GM10248 (cell line): ENCODE measurements at regions not wholly inside any gene's neighbourhood (a gene's known extent, or its start where the extent isn't known, plus 50 kb on each side); places are given as distances from the start of the nearest gene placed in this dataset.

ENCODE experiments used
- CTCF ChIA-PET: fragments of 300-600 bp; sonication (Branson Sonifier 250); formaldehyde crosslinking; extraction: SDS; loops from one replicate; lab custom pipeline; 2021; ENCODE audit warnings: antibody characterized with exemption; lab: Yijun Ruan, JAX
- POLR2A ChIA-PET: fragments of 350-650 bp; sonication (Branson Sonifier 250); formaldehyde crosslinking; extraction: SDS; loops from one replicate; lab custom pipeline; 2020; ENCODE audit warnings: antibody characterized with exemption; lab: Yijun Ruan, JAX
- DNase-seq: peaks from one replicate; pipeline ENCODE4 v3.0.0; 2012; ENCODE audit errors: extremely low spot score
- TF ChIP-seq, protein P1 (sequence below): IDR thresholded peaks from 2 replicates; pipeline ENCODE4 v1.5.1; 2012; ENCODE audit warnings: mild to moderate bottlenecking, low read depth; ENCODE audit errors: extremely low read depth, missing control alignments, control extremely low read depth

DNA sequence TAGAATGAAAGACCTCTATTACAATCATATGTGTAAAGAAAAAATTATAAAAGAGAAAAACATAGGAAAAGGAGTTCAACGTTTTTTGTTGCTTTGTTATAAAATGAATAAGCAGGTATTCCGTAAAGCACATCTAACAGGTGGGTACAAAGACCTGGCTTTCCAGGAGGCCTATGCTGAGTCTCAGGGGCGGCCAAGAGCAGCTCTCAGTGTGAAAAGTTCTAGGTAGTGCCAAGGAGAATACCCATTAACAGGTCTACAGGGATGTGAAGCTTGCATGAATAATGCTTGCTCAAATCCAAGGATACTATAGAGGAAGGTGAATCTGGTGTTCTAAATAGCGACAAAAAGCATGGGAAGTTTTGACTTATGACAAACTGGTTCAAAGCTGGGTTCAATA, 944.4 kb downstream of the PDHA2 start:
- POLR2A ChIA-PET = no interaction called here
- no peak for DNase-seq
- CTCF ChIA-PET = interaction anchor here (1.9 kb wide), 1 partner anchor 30 kb away, joined by 4 read pairs; no protein-coding TSS in a partner anchor

DNA sequence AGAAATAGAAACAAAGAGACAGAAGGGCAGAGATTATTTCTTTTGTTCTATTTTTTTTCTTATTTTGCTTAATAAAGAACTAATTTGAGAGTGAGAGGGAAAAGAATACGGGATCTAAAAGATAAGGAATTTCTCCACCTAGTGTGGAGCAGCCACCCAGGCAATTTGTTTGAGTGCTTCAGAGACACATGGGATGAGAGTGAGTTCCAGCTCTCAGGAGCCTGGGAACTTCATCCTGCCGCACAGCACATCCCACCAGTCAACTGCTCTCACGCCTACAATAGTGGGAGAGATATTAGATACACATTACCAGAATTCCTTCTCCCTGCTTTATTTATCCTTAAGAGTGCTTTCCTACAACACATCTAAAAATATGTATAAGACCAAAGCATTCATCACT, 946.4 kb downstream of the PDHA2 start:
- TF ChIP-seq, protein P1, sequence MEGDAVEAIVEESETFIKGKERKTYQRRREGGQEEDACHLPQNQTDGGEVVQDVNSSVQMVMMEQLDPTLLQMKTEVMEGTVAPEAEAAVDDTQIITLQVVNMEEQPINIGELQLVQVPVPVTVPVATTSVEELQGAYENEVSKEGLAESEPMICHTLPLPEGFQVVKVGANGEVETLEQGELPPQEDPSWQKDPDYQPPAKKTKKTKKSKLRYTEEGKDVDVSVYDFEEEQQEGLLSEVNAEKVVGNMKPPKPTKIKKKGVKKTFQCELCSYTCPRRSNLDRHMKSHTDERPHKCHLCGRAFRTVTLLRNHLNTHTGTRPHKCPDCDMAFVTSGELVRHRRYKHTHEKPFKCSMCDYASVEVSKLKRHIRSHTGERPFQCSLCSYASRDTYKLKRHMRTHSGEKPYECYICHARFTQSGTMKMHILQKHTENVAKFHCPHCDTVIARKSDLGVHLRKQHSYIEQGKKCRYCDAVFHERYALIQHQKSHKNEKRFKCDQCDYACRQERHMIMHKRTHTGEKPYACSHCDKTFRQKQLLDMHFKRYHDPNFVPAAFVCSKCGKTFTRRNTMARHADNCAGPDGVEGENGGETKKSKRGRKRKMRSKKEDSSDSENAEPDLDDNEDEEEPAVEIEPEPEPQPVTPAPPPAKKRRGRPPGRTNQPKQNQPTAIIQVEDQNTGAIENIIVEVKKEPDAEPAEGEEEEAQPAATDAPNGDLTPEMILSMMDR = no peak
- ChIA-PET CTCF (no interaction called here), POLR2A (no interaction called here)
- no peak for DNase-seq

More for the DNA sequence above, 944.4 kb downstream of the PDHA2 start:
- TF ChIP-seq, protein P1 = no peak

DNA sequence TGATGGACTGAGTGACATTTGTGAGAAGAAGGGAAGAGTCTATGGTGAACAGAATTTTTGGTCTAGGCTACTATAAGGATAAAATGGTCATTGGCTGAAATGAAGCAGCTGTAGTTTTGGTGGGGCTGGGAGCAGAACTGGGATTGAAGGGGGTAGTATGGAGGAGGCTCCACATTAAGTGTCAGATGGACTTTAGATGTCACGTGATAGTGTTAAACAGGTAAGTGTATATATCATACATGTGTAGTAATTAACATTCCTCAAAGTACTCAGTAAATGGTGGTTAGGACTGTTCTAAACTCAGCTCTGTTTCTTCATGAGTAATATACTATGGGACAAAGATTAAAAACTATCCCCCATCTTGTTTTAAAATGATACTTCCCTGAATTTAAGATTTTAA, 947.9 kb downstream of the PDHA2 start:
- no peak for DNase-seq
- ChIA-PET CTCF (no interaction called here), POLR2A (no interaction called here)
- TF ChIP-seq, protein P1 = no peak

DNA sequence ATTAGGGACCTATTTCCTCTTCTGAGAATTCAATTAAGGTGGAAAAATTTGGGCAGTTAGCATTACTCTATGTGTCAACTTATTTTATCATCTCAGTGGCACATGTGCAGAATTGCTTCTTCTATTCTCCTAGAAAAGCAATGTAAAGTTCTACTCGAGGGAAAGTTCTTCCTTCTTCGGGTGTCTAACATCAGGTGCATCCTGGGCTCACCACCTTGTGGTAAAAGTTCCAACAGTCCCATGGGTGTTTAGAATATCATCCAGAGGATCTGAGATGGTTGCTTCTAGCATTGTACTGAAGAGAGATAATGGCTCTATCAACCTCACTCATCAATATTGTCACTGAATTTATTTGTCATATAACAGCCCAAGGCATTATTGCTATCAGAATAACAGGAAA, 969.7 kb downstream of the PDHA2 start:
- CTCF ChIA-PET = no interaction called here
- POLR2A ChIA-PET = no interaction called here
- no peak for DNase-seq
- TF ChIP-seq, protein P1 = no peak

DNA sequence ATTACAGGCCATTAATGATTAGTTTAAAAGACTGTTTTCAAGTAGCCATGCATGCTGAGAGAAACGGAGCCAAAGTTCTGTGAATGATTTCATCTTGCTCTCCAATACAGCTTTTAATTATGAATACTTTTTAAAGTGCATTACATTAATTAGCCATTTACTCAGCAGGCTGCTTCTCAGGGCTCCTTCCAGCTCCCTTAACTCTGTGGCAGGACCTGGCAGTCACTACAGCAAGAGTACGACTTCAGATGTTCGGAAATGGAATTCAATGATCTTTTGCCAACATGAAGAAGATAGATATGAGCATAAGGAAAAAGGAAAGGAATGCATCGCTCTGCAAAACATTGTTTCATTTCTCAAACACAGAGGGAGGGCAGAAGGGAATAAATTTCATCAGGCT, 987.2 kb downstream of the PDHA2 start:
- CTCF ChIA-PET = no interaction called here
- no peak for DNase-seq
- POLR2A ChIA-PET = no interaction called here
- TF ChIP-seq, protein P1 = no peak

DNA sequence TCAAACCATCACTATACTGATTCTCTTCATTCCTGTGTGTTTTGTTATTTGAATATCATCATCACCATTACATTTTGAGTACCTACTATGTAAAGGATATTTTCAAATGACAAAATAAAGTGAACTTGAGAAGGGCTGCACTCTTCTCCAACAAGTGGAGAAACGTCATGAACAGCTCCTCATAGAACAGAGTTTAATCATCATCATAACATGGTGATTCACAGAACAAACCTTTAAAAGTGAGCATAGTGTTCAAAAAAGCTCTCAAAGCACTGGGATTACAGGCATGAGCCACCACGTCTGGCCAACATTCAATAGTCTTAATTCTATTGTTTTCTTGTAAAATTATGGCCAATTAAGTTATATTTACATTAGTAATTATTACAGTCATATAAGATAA, 993.9 kb downstream of the PDHA2 start:
- CTCF ChIA-PET = no interaction called here
- POLR2A ChIA-PET = no interaction called here
- DNase-seq = no peak
- TF ChIP-seq, protein P1 = no peak

DNA sequence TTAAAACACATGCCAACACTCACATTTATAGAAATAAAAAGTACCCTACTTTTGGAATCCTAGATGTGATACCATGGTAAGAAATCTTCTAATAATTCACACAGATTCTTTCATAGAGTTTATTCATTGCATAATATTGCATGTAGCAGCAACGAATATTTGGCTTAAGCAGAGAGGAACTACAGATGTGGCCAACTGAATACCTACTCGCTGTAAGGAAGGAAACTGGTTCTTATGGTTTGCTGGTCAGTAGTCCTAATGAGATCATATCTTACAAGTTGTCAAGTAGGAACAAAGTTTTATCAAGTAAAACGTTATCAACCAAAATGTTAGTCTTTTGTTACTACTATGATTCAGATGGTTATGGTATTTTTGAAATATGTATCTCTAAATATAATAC, 996.1 kb downstream of the PDHA2 start:
- ChIA-PET CTCF (interaction anchor here (1.1 kb wide), 1 partner anchor 9 kb away, joined by 3 read pairs; no protein-coding TSS in a partner anchor), POLR2A (no interaction called here)
- DNase-seq = no peak
- TF ChIP-seq, protein P1 = no peak
